HG03097 (cell line): ENCODE measurements at regions not wholly inside any gene's neighbourhood (a gene's known extent, or its start where the extent isn't known, plus 50 kb on each side); places are given as distances from the start of the nearest gene placed in this dataset.
"Not testable (repeated sequence)": the region's sequence is repeated elsewhere in the genome, so short reads cannot be mapped to it uniquely, and the experiment has no call there.

Experiments
- ATAC-seq: cut with Tn5 transposase; IDR thresholded peaks from one replicate; pipeline ENCODE4 v1.9.1; 2021; ENCODE audit not compliant: unreplicated experiment, low FRiP score

- no peak for ATAC-seq
Measured at GRCh38 chr6:99668036-99668705, 61.5 kb downstream of the PRDM13 start.

DNA sequence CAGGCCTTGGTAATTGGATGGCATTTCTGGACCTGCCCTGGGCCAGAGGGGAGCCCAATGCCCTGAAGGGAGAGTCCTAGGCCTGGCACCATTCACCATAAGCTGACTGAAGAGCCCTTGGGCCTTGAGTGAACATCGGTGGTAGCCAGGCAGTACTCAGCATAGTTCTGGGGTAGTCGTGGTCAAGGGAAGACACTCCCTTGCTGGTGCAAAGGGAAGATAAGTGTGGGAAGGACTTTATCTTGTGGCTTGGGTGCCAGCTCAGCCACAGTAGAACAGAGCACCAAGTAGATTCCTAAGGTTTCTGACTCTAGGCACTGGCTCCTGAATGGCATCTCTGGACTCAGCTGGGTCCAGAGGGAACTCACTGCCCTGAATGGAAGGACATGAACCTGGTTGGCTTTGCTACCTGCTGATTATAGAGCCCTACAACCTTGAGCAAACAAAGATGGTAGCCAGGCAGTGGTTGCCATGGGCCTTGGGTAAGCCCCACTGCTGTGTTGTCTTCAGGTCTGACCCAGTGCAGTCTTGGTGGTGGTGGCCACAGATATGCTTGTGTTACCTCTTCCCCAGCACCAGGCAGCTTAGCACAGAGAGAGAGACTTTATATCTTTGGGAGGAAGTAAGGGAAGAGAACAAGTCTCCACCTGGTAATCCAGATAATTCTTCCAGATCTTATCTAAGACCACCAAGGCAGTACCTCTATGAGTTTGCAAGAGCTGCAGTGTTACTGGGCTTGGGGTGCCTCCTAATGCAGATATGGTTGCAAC, 83.5 kb downstream of the PRDM13 start:
- ATAC-seq, result no peak

GRCh38 chr6:99702287-99702686, 95.7 kb downstream of the PRDM13 start:
- ATAC-seq, result not testable (repeated sequence)

DNA sequence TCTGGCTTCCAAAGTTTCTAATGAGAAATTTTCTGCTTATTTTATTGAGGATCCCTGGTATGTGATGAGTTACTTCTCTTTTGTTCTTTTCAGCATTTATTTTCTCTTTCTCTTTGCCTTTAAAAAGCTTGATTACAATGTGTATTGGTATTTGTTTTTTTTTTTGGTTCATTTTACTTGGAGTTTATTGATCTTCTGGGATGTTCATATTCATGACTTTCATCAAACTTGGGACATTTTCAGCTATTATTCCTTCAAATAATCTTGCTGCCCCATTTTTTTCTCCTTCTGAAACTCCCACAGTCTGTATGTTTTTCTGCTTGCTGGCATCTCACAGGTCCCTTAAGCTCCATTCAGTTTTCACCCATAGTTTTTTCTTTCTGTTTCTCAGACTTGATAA, 102.4 kb downstream of the PRDM13 start:
- no peak for ATAC-seq

GRCh38 chr6:99711302-99711701, 104.7 kb downstream of the PRDM13 start:
- no peak for ATAC-seq

- no peak for ATAC-seq
Measured at GRCh38 chr6:99711925-99712324, 105.3 kb downstream of the PRDM13 start.

GRCh38 chr6:99712519-99712918, 105.9 kb downstream of the PRDM13 start:
- no peak for ATAC-seq

DNA sequence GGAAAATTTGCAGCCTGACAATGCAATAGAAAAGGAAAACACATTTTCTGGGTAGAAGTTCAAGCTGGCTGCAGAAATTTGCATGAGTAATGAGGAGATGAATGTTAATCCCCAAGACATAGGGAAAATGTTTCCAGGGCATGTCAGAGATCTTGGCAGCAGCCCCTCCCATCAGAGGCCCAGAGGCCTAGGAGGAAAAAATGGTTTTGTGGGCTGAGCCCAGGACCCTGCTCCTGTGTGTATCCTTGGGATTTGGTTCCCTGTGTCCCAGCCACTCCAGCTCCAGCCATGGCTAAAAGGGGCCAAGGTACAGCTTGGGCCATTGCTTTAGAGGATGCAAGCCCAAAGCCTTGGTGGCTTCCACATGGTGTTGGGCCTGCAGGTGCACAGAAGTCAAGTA, 115.4 kb downstream of the PRDM13 start:
- ATAC-seq, result not testable (repeated sequence)

DNA sequence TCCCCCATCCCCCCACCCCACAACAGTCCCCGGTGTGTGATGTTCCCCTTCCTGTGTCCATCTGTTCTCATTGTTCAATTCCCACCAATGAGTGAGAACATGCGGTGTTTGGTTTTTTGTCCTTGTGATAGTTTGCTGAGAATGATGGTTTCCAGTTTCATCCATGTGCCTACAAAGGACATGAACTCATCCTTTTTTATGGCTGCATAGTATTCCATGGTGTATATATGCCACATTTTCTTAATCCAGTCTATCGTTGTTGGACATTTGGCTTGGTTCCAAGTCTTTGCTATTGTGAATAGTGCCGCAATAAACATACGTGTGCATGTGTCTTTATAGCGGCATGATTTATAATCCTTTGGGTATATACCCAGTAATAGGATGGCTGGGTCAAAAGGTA, 123.6 kb downstream of the PRDM13 start:
- not testable (repeated sequence) for ATAC-seq

- no peak for ATAC-seq
Measured at GRCh38 chr6:99736302-99736701, 129.7 kb downstream of the PRDM13 start.

DNA sequence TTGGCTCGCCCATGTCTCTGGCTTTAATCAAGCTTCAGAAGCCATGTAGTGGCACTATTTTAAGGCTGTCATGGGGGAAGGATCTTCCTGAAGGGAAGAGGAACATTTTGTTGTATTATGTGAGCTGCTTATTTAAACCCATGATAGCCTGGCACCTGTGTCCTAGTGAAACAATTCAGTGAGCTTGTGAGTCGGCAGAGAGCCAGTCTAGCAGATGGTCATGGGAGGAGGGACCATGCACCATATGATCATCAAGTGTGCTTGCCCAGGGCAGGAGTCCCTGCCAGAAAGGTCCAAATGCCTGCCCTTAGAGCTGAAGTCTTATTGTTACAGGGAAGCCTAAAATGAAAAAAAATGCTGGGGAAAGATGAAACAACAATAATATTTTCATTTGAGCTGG, 132.9 kb downstream of the PRDM13 start:
- ATAC-seq, result no peak

- ATAC-seq, result no peak
Measured at GRCh38 chr6:99741092-99741491, 134.5 kb downstream of the PRDM13 start.

DNA sequence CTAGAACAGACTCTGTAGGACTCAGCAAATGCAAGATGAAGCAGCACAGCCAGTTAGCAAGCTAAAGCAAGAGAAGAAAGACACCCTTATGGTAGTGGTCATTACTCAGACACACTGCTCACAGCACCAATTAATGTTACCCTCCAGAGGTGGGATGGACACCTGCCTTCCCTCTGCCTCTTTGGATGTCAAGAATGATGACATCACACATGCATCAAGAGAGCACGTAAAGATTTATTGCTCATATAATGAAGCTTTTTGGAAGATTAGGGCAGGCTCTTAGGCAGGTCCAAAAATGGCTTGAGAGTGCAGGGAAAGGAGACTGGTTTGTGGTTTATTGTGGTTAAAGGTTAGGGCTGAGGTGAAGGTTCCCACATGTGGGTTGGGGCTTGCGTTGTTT, 137.0 kb downstream of the PRDM13 start:
- ATAC-seq, result no peak

GRCh38 chr6:99745651-99746050, 139.0 kb downstream of the PRDM13 start:
- no peak for ATAC-seq

- ATAC-seq, result peak; percentile 86
Measured at GRCh38 chr6:99746261-99746895, 139.7 kb downstream of the PRDM13 start.

DNA sequence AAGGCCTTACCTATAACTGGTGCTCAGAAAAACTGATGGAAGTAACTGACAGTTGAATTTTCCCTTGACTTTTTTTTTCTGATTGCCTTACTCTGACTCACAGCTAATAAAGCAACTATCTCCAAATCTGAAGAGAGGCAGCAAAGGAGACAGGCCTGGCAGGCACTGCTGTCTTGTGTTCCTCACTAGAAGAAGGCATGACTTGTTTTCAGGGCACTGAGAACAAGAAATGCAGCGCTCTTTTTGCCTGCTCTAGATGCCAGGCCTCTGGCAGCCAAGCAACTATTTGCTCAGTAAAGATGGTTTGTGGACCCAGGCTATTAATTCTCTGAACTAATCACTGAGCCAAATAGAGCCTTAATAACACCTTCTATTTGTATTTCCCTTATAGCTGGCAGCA, 155.1 kb downstream of the PRDM13 start:
- ATAC-seq, result no peak

- no peak for ATAC-seq
Measured at GRCh38 chr6:99768166-99768565, 161.5 kb downstream of the PRDM13 start.

- ATAC-seq, result no peak
Measured at GRCh38 chr6:99779631-99780555, 173.3 kb downstream of the PRDM13 start.

DNA sequence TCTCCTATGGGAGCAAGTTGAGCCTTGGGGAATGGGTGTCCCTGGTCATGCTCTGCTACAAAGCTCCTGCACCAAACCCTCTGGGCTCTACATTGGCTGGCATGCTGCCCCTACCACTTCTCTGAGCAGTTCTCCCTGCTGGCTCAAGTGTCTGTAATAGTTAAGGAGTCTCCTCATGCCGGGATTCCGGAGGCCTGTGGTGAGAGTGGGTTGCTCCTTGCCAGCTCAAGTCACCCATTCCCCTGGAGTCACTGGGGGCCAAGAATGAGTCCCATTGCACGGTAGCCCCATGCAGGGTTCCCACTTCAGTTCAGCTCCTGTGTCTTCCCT, 173.9 kb downstream of the PRDM13 start:
- ATAC-seq, result no peak

DNA sequence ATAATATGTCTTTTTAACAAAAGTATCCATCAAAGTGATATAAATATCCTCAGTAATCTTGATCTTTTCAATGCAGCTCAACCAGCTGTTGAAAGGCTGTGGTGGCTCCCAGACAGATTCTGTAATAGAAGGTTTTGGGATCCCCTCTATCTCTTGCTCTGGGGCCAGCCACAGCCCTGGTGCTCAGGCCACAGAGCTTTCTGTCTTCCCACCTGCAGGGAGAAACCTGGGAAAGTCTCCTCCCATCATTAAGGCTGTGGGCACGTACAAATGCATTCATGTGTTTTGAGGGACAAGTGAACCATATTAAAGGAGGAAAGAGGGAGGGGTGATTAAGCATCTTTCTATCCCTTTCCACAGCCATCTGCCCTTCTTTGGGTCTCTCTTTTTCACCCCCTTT, 183.1 kb downstream of the PRDM13 start:
- ATAC-seq, result no peak

- ATAC-seq, result no peak
Measured at GRCh38 chr6:99790679-99791078, 184.0 kb downstream of the PRDM13 start.
